OCI-LY1 (cell line): ENCODE measurements at regions not wholly inside any gene's neighbourhood (a gene's known extent, or its start where the extent isn't known, plus 50 kb on each side); places are given as distances from the start of the nearest gene placed in this dataset.

Source experiments
- H2AFZ ChIP-seq: fragments of 200-600 bp; sonication (generic), shearing (Covaris generic); 2 replicates; pipeline ENCODE4 v1.6.0; 2014; ENCODE audit warnings: antibody characterized with exemption, mild to moderate bottlenecking, low read length
- H3F3A ChIP-seq: fragments of 200-600 bp; sonication (generic), shearing (Covaris generic); 2 replicates; pipeline ENCODE4 v1.6.0; 2014; ENCODE audit warnings: mild to moderate bottlenecking, antibody characterized with exemption, low read length, moderate library complexity; ENCODE audit not compliant: insufficient read depth
- H3K27ac ChIP-seq: fragments of 200-600 bp; sonication (generic); 2 replicates; pipeline ENCODE4 v1.5.1; 2014; ENCODE audit warnings: low read length, mixed run types, mild to moderate bottlenecking, low read depth; ENCODE audit not compliant: poor library complexity, severe bottlenecking
- H3K27me3 ChIP-seq: fragments of 200-600 bp; sonication (generic); 2 replicates; pipeline ENCODE4 v1.6.0; 2014; ENCODE audit warnings: antibody characterized with exemption, mild to moderate bottlenecking, low read length, moderate library complexity; ENCODE audit not compliant: insufficient read depth
- H3K36me3 ChIP-seq: fragments of 200-600 bp; sonication (generic); 2 replicates; pipeline ENCODE4 v1.6.1; 2014; ENCODE audit warnings: mild to moderate bottlenecking, antibody characterized with exemption, low read length, moderate library complexity, mixed read lengths; ENCODE audit not compliant: insufficient read depth
- H3K4me1 ChIP-seq: fragments of 200-600 bp; sonication (generic); 2 replicates; pipeline ENCODE4 v1.5.1; 2014; ENCODE audit warnings: mild to moderate bottlenecking, low read length, moderate library complexity; ENCODE audit not compliant: insufficient read depth, severe bottlenecking
- H3K4me2 ChIP-seq: fragments of 200-600 bp; sonication (generic), shearing (Covaris generic); 2 replicates; pipeline ENCODE4 v1.6.1; 2014; ENCODE audit warnings: low read length
- H3K4me3 ChIP-seq: fragments of 200-600 bp; sonication (generic); 2 replicates; pipeline ENCODE4 v1.5.1; 2014; ENCODE audit warnings: low read length, low read depth, mild to moderate bottlenecking, mixed read lengths; ENCODE audit not compliant: poor library complexity, severe bottlenecking
- H3K79me2 ChIP-seq: fragments of 200-600 bp; shearing (Covaris generic); 2 replicates; pipeline ENCODE4 v1.6.1; 2016; ENCODE audit warnings: mixed run types, low read length, mixed read lengths; ENCODE audit not compliant: insufficient read depth
- H3K9ac ChIP-seq: fragments of 200-600 bp; sonication (generic), shearing (Covaris generic); 2 replicates; pipeline ENCODE4 v1.6.1; 2014; ENCODE audit warnings: mild to moderate bottlenecking, low read length, mixed read lengths
- H3K9me2 ChIP-seq: fragments of 200-600 bp; sonication (generic), shearing (Covaris generic); 2 replicates; pipeline ENCODE4 v1.6.1; 2014; ENCODE audit warnings: low read depth, mild to moderate bottlenecking, low read length, mixed read lengths
- H3K9me3 ChIP-seq: fragments of 200-600 bp; shearing (Covaris generic); 2 replicates; pipeline ENCODE4 v1.6.1; 2014; ENCODE audit warnings: low read length, mixed read lengths
- H4K20me1 ChIP-seq: fragments of 200-600 bp; sonication (generic), shearing (Covaris generic); 2 replicates; pipeline ENCODE4 v1.6.0; 2016; ENCODE audit warnings: mild to moderate bottlenecking, low read length; ENCODE audit not compliant: insufficient read depth
- CTCF ChIP-seq: fragments of 200-600 bp; sonication (generic), shearing (Covaris generic); IDR thresholded peaks from 2 replicates; pipeline ENCODE4 v1.5.1; 2017; ENCODE audit warnings: mild to moderate bottlenecking, antibody characterized with exemption, low read length, moderate library complexity, mixed read lengths
- EZH2 ChIP-seq: fragments of 200-600 bp; sonication (generic), shearing (Covaris generic); IDR thresholded peaks from 2 replicates; pipeline ENCODE4 v1.8.0; 2017; ENCODE audit warnings: borderline replicate concordance, mixed run types, mild to moderate bottlenecking, antibody characterized with exemption, low read length, moderate library complexity, mixed read lengths

- TF ChIP-seq EZH2: no peak
- no peak for TF ChIP-seq CTCF
- H2AFZ ChIP-seq: no peak overlapping the region
- no peaks in the 10 kb centered on the region for H4K20me1 ChIP-seq
- H3K9ac ChIP-seq: no peak overlapping the region
- no peaks in the 10 kb centered on the region for H3K27me3 ChIP-seq
- H3K79me2 ChIP-seq: no peaks in the 10 kb centered on the region
- no peaks in the 10 kb centered on the region for H3K9me2 ChIP-seq
- peaks cover 3% of the 10 kb centered on the region for H3K4me1 ChIP-seq
- H3K9me3 ChIP-seq: no peaks in the 10 kb centered on the region
- no peak overlapping the region for H3K4me3 ChIP-seq
- no peak overlapping the region for H3K4me2 ChIP-seq
- H3K36me3 ChIP-seq: no peaks in the 10 kb centered on the region
- H3K27ac ChIP-seq: no peak overlapping the region
- no peaks in the 10 kb centered on the region for H3F3A ChIP-seq
These were observed 408.2 kb upstream of the NR3C2 start for GRCh38 chr4:148850257-148850995.

GRCh38 chr4:148849581-148849980, 407.4 kb upstream of the NR3C2 start:
- Histone ChIP-seq H3K9ac (no peak overlapping the region), H3K9me3 (no peaks in the 10 kb centered on the region), H3K27me3 (no peaks in the 10 kb centered on the region), H3K9me2 (no peaks in the 10 kb centered on the region), H3K4me3 (no peak overlapping the region), H3K79me2 (no peaks in the 10 kb centered on the region), H3K27ac (no peak overlapping the region), H3K36me3 (no peaks in the 10 kb centered on the region), H3K4me2 (no peak overlapping the region), H2AFZ (no peak overlapping the region), H3F3A (no peaks in the 10 kb centered on the region), H4K20me1 (no peaks in the 10 kb centered on the region), H3K4me1 (peaks cover 3% of the 10 kb centered on the region)
- TF ChIP-seq EZH2 (no peak), CTCF (no peak)

GRCh38 chr4:148847544-148848255, 405.5 kb upstream of the NR3C2 start:
- Histone ChIP-seq H3K4me2 (no peak overlapping the region), H3K27ac (no peak overlapping the region), H2AFZ (no peak overlapping the region), H4K20me1 (no peaks in the 10 kb centered on the region), H3K4me3 (no peak overlapping the region), H3F3A (no peaks in the 10 kb centered on the region), H3K9ac (no peak overlapping the region), H3K79me2 (no peaks in the 10 kb centered on the region), H3K4me1 (peaks cover 3% of the 10 kb centered on the region), H3K27me3 (no peaks in the 10 kb centered on the region), H3K9me2 (no peaks in the 10 kb centered on the region), H3K36me3 (no peaks in the 10 kb centered on the region), H3K9me3 (no peaks in the 10 kb centered on the region)
- TF ChIP-seq CTCF: no peak
- TF ChIP-seq EZH2: no peak
